DND-41 (cell line): ENCODE measurements at regions not wholly inside any gene's neighbourhood (a gene's known extent, or its start where the extent isn't known, plus 50 kb on each side); places are given as distances from the start of the nearest gene placed in this dataset.

Experiments
- ATAC-seq: fragments of 200-7000 bp; cut with Tn5 transposase; 3 replicates; pipeline ENCODE4 v1.9.1; 2021; ENCODE audit warnings: low read depth; ENCODE audit not compliant: insufficient read depth
- DNase-seq: peaks from one replicate; pipeline ENCODE4 v3.0.0-alpha.2; 2020
- H2AFZ ChIP-seq: 2 replicates; pipeline ENCODE4 v1.6.0; 2012; ENCODE audit warnings: low read depth, low read length
- H3K27ac ChIP-seq: 2 replicates; pipeline ENCODE4 v1.5.1; 2012; ENCODE audit warnings: low read length, inconsistent platforms
- H3K27me3 ChIP-seq: fragments of 200-600 bp; sonication (generic); 2 replicates; pipeline ENCODE4 v1.6.0; 2012; ENCODE audit warnings: low read length, mild to moderate bottlenecking, inconsistent platforms; ENCODE audit not compliant: insufficient read depth, poor library complexity
- H3K36me3 ChIP-seq: 2 replicates; pipeline ENCODE4 v1.5.1; 2012; ENCODE audit warnings: low read length, inconsistent platforms; ENCODE audit not compliant: insufficient read depth
- H3K4me1 ChIP-seq: 2 replicates; pipeline ENCODE4 v1.5.1; 2012; ENCODE audit warnings: mild to moderate bottlenecking, low read length; ENCODE audit not compliant: insufficient read depth
- H3K4me2 ChIP-seq: 2 replicates; pipeline ENCODE4 v1.6.0; 2012; ENCODE audit warnings: mild to moderate bottlenecking, moderate library complexity, low read length, inconsistent platforms; ENCODE audit not compliant: insufficient read depth
- H3K4me3 ChIP-seq, 2 experiments: fragments of 200-600 bp in 1 of 2; shearing (Covaris generic) in 1 of 2; 2 replicates each; pipeline ENCODE4 v1.5.1; 2012 to 2016; ENCODE audit warnings: inconsistent platforms in 2 of 2, low read length in 2 of 2, mild to moderate bottlenecking in 2 of 2, low read depth in 1 of 2, moderate library complexity in 1 of 2
- H3K79me2 ChIP-seq: 2 replicates; pipeline ENCODE4 v1.6.0; 2012; ENCODE audit warnings: low read length, inconsistent platforms; ENCODE audit not compliant: insufficient read depth
- H3K9ac ChIP-seq: 2 replicates; pipeline ENCODE4 v1.6.0; 2012; ENCODE audit warnings: low read depth, mild to moderate bottlenecking, inconsistent platforms, low read length, moderate library complexity
- H3K9me3 ChIP-seq: 2 replicates; pipeline ENCODE4 v1.5.1; 2012; ENCODE audit warnings: low read length, moderate library complexity, mild to moderate bottlenecking, inconsistent platforms; ENCODE audit not compliant: insufficient read depth, severe bottlenecking
- H4K20me1 ChIP-seq: 2 replicates; pipeline ENCODE4 v1.6.0; 2012; ENCODE audit warnings: low read length; ENCODE audit not compliant: insufficient read depth
- EZH2 ChIP-seq: IDR thresholded peaks from 3 replicates; pipeline ENCODE4 v1.6.1; 2012; ENCODE audit warnings: borderline replicate concordance, low read depth, mild to moderate bottlenecking, moderate library complexity, low read length, inconsistent platforms; ENCODE audit not compliant: severe bottlenecking
- TF ChIP-seq, protein P1 (sequence below): IDR thresholded peaks from 2 replicates; pipeline ENCODE4 v1.5.1; 2012; ENCODE audit warnings: borderline replicate concordance, low read length, moderate library complexity, mild to moderate bottlenecking; ENCODE audit not compliant: poor library complexity, severe bottlenecking; ENCODE audit errors: extremely low read depth

DNA sequence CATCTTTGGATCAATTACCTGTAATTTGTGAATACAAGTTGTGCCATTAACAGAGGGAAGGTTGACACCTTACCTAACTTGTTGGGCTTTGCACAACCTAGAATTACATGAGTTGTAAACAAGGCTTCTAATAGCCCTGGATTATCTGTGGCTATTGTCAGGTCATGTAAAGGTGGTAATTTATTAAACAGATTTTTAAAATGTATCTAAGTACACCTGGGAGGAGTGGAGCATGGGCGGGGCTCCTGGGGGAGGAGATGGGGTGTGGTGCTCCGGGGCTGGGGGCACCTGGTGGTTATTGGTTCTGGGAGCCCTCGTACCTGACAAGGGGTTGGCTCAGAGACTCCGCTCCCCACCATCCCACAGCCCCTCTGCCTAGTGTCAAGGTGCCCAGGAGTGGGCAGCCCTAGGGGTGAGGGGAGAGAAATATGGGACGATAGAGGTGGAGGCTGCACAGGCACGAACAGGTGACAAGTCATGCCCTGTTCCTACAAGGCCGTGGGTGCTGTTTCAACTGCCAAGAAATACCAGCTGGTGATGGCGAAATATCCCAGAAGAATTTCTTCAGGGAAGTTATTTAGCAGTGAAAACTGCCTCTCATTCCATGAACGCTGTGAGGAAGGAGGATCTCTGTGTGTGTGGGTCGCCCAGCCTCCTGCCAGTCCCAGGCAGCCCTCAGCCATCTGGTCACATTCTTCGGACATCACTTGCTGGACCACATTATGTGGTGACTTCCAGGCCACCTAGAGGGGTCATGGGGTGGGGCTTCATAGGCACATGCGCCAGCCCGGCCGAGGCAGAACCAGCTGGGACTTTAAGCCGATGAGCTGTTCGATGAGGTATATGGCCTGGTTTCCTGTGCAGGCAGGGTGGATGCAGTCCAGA is 55.5 kb upstream of the IRX3 start:
- no peaks in the 10 kb centered on the region for H3K9me3 ChIP-seq
- no peak for DNase-seq
- H3K27ac ChIP-seq: no peak overlapping the region
- H4K20me1 ChIP-seq: no peaks in the 10 kb centered on the region
- H3K36me3 ChIP-seq: no peaks in the 10 kb centered on the region
- no peak for ATAC-seq
- no peaks in the 10 kb centered on the region for H3K4me1 ChIP-seq
- H3K4me3 ChIP-seq: no peak overlapping the region
- no peaks in the 10 kb centered on the region for H3K79me2 ChIP-seq
- H3K4me2 ChIP-seq: no peak overlapping the region
- TF ChIP-seq, protein P1, sequence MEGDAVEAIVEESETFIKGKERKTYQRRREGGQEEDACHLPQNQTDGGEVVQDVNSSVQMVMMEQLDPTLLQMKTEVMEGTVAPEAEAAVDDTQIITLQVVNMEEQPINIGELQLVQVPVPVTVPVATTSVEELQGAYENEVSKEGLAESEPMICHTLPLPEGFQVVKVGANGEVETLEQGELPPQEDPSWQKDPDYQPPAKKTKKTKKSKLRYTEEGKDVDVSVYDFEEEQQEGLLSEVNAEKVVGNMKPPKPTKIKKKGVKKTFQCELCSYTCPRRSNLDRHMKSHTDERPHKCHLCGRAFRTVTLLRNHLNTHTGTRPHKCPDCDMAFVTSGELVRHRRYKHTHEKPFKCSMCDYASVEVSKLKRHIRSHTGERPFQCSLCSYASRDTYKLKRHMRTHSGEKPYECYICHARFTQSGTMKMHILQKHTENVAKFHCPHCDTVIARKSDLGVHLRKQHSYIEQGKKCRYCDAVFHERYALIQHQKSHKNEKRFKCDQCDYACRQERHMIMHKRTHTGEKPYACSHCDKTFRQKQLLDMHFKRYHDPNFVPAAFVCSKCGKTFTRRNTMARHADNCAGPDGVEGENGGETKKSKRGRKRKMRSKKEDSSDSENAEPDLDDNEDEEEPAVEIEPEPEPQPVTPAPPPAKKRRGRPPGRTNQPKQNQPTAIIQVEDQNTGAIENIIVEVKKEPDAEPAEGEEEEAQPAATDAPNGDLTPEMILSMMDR: no peak
- no peak for TF ChIP-seq EZH2
- no peak overlapping the region for H2AFZ ChIP-seq
- H3K27me3 ChIP-seq: no peaks in the 10 kb centered on the region
- no peak overlapping the region for H3K9ac ChIP-seq

DNA sequence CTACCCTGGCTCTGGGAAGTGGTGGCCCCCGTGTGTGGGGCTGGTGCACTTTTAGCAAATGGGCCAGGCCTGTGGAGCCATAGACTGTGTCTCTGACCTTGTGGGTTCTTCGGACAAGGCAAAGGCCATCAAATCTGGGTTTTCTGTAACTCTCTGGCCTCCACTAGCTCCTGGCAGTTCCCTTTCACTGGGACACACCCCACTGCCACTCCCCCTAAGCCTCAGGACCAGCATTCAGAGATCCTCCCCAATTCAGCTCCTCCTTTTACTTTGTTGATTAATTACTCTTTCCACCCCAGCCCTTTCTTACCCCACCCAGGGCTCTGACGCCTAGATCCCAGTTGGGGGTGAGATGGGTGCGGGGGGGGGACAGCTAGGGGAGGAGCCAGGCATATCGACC is 53.9 kb upstream of the IRX3 start:
- no peak for TF ChIP-seq EZH2
- TF ChIP-seq, protein P1: no peak
- no peak overlapping the region for H3K4me3 ChIP-seq
- no peaks in the 10 kb centered on the region for H3K9me3 ChIP-seq
- H4K20me1 ChIP-seq: no peaks in the 10 kb centered on the region
- no peak overlapping the region for H3K9ac ChIP-seq
- H3K79me2 ChIP-seq: no peaks in the 10 kb centered on the region
- no peak overlapping the region for H3K27ac ChIP-seq
- no peaks in the 10 kb centered on the region for H3K27me3 ChIP-seq
- no peaks in the 10 kb centered on the region for H3K36me3 ChIP-seq
- DNase-seq (no peak), ATAC-seq (no peak)
- no peaks in the 10 kb centered on the region for H3K4me1 ChIP-seq
- H3K4me2 ChIP-seq: no peak overlapping the region
- no peak overlapping the region for H2AFZ ChIP-seq

DNA sequence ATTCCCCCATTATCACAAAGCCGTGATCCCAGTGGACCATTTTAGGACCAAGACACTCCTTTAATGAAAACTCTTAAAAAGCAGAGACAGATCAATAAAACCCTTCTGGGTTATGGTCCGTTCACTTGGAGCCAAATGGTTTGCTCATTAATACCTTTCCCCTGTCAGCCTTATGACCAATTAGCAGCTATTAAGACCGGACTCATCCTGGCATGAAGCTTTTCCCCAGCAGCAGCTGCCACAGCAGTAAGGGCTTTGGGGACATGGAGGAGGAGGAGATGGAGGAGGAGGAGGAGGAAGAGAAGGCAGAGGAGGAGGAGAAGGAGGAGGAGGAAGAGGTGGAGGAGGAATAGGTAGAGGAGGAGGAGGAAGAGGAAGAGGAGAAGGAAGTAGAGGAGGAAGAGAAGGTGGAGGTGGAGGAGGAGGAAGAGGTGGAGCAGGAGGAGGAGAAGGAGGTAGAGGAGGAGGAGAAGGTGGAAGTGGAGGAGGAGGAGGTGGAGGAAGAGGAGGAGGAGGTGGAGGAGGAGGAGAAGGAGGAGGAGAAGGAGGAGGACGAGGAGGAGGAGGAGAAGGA is 50.1 kb upstream of the IRX3 start:
- no peak for TF ChIP-seq EZH2
- TF ChIP-seq, protein P1: no peak
- H3K4me3 ChIP-seq: no peak overlapping the region
- H4K20me1 ChIP-seq: no peaks in the 10 kb centered on the region
- H3K27me3 ChIP-seq: no peaks in the 10 kb centered on the region
- H3K27ac ChIP-seq: no peak overlapping the region
- DNase-seq (no peak), ATAC-seq (no peak)
- H2AFZ ChIP-seq: no peak overlapping the region
- H3K79me2 ChIP-seq: no peaks in the 10 kb centered on the region
- H3K9me3 ChIP-seq: no peaks in the 10 kb centered on the region
- H3K4me1 ChIP-seq: no peaks in the 10 kb centered on the region
- no peaks in the 10 kb centered on the region for H3K36me3 ChIP-seq
- no peak overlapping the region for H3K9ac ChIP-seq
- H3K4me2 ChIP-seq: no peak overlapping the region
